Suppressor macrophage treated with lipopolysaccharide for 1 hour (primary cell): ENCODE measurements at regions not wholly inside any gene's neighbourhood (a gene's known extent, or its start where the extent isn't known, plus 50 kb on each side); places are given as distances from the start of the nearest gene placed in this dataset.

Experiments
- DNase-seq, 3 donors: peaks; one replicate each; pipeline ENCODE4 v3.0.0-alpha.2; 2020 to 2022

DNA sequence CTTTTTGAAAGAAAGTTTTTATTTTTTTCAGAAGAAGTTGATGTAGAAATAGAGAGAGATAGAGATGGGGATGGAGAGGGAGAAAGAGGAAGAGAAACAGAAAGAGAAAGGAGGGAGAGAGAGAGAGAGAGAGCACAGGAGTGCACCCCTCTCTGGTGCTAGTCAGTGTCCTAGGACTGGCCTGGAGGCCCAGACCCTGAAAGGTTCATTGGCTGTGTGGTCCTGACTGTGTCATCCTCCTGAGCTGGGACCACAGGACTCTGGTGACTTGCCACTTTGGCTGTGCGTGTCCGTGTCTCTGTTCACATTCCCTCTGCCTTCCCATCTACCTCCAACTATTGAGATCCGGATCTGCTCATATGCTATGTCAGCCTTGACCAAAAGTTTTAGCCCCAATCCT, 62.1 kb upstream of the SHH start:
- DNase-seq: no peak

DNA sequence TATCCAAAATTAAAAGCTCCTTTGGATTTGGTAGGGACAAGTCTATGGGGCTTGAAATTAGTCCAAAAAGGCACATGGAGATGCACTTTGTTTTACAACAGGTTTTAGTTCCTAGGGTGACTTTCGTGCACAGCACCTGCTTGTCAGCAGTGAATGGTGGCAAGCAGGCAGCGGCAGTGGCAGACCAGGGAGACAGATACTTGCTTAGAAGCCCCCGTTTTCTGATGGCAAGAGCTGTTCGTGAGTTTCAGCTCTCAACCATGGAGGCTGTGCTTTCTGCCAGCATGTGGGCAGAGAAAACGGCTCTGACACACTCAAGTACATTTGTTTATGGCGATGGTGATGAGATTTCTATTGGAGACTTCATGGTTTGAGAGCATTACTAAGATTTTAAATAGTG, 61.7 kb upstream of the SHH start:
- no peak for DNase-seq

DNA sequence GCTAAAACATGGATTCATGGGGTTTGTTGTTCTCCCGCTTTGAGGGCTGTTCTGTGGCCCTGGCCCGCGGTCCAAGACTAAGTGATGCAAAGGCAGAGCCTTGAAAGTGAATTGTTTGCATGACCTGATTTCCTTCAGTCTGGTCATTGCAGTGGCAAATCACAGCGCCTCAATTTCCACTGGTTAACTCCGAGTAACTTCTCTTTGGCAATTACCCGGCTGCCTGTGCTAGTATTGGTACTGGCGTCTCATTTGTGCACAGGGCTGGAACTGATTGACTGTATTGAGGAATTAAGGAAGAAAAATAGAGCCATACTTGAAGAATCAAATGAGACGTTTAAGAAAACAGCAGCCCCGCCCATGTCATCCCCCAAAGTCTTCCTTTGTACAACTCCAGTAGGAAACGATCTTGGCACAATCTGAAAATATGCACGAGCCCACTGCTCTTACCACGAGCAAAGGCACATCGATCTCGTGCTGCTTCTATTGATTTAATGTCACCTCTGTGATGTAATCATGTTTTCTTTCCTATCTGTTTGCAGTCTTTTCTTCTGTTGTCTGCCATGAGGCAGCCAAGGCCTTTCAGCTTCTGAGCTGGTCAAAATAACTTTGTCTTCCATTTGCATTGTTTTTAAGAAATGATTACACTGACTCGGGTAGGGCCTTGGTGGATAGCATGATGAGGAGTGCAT, 60.6 kb upstream of the SHH start:
- DNase-seq: no peak

DNA sequence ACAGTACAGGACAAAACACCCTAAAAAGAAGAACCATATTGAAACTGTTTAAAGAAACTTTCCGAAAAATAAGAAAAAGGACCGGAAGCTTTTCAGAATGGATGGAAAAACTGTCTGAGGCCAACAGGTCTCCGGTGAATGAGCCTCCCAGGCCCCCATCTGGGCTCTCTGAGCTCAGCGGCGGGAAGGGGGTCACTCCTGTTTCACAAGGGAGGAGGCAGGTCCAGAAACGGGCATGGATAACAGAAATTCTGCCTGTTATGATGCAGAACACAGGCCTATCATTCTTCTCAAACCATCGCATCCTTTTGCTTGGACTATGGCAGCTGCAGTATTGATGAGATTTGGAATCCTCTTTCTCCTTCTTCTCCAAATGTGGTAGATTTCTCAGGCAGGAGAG, 58.9 kb upstream of the SHH start:
- no peak for DNase-seq

DNA sequence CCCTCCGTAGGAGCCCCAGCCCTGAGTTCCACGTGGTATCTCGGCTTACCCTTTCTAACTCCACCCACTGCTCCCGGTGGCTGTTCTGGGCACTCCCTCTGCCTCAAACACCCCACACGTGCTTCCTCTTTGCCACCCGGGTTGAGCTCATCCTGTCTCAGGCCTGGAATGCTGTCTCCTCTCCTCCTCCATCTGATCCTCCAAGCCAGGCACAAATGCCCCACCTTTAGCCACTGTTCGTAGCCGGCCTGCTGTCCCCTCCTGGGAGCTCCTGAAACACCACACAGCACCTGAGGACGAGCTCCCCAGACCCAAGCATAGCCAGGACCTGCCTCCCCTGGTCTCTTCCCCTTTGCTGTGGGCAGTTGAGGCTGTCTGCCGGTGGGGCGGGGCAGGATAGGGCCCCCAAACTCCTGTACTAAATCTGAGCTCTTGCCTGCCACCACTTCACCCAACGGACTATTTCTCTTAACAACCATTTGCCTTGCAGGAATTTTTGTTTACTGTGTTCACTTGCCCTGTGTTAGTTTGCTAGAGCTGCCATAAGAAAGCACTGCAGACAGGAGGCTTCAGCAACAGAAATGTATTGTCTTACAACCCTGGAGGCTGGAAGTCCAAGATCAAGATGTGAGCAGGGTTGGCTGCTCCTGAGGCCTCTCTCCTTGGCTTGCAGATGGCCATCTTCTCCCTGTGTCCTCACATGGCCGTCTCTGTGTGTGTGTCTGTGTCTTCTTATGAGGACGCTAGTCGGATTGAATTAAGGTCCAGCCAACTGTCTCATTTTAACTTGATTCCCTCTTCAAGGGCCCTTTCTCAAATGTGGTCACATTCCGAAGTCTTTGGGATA, 58.3 kb upstream of the SHH start:
- no peak for DNase-seq

DNA sequence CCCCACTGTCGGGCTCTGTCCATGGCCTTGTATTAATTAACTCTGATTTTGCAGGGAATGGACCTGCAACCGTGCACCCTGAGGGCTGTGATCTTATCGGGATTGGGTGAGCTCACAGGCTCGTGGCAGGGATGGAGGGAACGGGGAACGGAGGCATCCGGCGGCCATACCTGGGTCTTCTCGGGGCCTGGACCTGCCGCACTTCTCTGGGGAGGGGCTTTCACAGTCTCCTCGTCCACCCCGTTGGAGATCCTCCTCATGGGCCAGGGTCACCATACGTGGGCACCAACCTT, 57.5 kb upstream of the SHH start:
- DNase-seq: no peak

DNA sequence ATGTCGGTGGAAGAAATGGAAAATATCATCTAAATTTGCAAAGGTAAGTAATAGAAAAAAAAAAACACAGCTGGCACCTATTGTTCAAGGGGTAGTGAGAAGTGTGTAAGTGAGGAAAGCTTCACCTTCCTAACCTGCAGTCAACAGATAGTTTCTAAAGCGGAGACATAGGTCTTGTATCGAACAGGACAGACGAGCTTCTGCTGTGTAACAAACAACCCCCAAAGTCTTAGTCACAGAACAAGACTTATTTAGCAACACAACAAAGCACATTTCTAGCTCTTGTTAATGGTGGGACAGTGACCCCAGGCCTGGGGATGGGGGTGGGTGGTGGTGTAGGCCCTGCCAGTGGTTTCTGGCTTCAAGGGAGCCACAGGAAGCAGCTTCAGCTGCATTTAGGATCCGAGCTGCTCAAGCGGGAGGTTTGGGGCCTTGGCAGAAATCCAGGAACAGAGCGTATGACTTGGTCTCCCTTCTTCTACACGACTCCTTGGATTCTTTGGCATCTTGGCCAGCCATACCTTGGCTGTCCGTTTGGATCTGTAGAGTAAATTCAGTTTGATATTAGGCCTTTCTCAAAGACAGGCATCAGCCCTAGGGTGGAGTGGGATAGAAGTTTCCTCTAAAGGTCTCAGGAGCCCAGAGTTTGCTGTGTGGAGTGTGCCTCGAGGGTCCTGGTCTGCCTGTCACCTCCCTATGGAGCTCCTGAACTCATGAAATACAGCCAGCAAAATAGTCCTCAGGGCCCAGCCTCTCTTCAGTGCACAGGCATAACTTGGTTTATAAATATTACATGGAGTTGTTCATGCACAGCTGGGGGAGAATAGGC, 56.9 kb upstream of the SHH start:
- DNase-seq: no peak

DNA sequence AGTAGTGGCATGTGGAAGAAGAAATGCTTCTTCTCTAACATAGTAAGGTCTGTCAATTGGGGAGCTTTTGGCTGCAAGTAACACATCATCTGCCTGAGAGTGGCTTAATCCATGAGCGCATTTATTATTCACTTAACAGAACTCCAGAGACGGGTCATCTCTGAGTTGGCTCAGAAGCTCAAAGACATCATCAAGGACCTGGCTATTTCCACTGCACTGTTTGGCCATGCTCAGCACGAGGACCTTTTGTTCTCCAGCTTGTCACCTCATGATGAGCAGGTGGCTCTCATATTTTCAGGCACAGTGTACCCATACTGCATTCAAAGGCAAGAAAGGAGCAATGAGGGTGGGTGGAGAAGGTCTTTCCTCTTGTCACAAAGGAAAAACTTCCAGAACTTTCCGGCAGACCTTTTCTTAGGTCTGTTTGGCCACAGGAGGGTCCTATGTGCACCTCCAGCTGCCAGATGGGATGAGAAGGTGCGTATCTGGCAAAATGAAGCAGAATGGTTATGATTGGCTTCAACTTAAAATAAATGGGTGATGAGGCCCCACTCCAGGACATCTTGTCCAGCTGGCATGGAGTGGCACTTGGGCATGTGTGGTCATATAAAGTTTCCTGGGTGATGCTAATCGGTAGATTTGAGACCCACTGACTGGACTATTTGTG, 55.6 kb upstream of the SHH start:
- no peak for DNase-seq

DNA sequence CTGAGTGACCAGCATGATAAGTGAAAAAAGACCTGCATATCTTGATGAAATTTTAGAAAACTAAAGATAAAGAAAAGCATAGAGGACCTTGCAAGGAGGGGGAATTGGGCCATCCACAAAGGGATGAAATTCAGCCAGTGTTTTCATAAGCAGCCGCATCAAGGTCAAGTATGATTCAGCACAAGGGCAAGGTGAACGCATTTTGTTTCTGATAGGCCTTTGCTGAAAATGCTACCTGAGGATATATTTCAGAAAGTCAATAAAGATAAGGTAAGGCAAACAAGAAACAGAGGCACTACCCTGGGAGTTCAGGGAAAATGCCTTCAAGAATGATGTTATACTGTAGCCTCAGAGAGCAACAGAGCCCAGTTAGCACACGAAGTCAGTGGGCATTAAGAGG, 55.0 kb upstream of the SHH start:
- DNase-seq: no peak

DNA sequence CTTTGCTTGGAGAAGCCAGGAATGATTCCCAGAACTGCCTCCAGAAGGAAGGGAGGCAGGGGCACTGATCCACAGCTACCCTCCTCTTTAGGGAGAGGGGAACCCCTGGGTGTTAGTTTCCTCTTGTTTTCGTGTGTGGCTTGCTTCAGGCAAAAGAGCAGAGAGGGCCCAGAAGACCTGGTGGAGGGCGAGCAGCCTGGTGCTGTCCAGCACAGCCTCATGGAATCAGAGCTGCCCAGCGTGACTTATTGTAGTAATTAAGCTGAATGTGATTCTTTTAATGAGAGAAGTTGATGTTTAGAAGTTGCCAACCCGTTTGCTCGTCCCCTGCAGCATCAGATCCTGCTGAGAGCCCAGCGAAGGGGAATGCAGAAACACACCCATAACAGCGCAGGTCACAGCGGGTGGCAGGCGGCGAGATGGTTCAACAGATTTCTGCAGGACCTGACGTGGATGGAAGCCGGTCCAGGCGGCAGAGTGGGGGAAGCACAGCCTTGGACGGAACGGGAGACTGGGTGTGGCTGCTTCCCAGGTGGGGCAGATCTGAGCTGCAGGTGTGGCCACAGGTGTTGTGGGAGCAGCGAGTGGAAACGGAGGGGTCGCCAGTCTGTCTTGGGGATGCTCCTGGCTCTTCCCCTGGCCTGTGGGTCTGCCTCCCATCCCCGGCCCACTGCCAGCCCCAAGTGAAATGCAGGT, 53.7 kb upstream of the SHH start:
- no peak for DNase-seq

DNA sequence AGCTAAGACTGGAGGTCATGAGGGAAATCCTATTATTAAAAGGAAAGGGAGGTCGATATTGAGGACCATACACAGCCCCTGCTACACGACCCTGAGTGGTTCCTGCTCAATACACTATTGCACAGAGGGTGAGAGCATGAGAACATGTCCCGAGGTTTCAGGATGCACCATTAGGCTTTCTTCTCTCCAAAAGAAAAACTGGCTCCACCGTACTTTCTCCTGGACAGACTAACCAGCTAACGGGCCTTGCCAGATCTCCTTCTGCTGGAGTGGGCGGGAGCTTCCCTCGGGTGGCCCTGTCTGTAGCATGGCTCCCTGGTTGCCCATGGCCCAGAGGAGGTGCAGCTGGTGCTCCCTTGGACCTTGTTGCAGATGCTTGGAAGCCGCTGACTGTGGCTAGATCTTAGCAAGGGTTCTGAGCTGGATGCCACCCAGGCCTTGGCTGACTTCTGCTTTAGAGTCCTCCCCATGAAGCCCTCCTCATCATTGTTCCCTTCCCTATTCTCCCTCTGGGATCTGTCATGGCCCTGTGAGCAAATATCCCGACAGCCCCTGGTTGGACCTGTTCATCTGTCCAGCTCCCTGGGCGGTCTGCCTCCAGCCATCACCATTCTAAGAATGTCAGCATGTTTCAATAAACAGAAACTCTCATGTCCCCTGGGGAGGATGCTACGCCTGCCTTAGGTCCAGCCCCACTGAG, 52.9 kb upstream of the SHH start:
- no peak for DNase-seq

DNA sequence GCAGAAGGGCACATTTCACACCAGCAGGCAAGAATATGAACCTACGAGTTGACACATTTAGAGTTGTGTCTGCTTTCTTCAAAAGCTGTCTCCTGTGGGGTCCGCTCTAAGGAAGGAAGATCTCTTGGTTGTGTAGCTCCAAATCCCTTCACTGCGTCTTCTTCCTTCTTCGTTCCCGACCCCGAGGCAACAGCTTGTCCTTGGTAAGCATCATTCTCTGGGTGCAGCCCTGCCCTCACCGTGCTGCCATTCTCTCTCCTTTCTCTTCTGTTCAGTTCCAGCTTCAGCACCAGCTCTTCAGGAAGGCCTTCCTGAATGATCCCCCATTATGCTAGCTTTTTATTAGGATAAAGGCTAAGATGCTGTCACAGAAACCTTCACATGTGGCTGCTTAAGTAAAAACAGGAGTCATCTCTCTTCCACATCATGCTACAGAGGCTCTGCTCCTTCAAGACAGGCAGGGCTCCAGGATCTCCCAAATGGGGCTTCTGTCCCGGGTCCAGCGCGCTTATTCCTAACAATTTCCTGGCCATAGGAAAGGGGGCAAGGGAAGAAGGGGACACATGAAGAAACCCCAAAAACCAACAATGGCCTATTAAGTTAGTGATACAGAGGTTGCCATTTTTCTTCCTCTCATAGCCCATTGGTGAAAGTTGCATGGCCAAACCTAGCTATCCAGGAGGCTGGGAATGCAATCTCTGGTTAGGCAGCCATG, 52.2 kb upstream of the SHH start:
- DNase-seq: no peak

DNA sequence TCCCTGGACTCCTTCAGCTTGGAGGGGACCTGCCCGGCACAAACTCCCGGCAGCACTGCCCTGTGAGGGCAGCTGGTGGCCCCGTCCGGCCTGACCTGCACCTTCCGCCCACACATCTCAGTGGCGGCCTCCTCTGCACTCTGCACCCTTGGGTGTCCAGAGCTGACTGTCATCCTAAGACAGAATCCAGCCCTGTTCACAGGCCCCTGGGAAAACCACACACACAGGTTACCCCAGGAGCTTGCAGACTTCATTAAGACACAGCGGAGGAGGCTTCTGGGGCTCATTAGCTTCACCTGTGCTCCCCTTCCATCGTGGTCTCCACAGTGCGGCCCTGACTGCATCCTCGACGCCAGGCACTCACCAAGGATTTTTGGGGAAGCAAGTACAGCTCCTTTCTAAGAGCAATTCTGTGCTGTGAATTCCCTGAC, 51.5 kb upstream of the SHH start:
- DNase-seq: no peak

DNA sequence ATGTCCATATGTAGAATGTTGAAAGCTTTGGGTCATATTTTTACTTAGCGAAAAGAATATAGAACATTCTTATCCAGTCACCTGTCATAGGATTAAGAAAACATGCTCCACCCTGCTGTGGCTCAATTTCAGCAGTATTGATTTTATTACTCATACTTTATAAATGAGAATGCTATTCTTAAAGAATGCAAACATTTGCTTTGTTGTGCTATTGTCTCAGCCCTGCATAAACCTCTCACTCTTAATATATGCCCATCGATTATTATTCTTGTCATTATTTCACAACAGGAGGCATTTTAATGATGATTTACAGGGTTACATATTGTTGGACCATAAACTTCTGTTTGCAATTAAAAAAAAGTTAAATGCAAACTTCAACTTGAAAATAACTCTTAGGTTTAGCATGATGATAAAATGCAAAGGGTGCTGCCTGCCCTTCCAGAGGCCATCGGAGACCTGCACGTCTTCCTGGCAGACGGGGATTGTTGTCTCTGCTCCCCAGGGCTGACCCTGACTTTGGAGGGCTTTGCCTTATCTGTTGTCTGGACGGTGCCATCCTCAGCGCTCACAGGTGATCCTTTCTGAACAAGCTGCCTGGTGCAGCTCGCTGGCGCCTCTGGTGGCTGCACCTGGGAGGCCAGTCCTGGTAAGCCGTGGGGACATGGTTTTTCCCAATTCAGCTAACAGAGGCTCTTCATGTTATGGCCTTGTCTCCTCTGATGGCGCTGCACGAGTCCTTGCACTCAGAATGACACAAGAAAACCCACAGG, 50.0 kb upstream of the SHH start:
- no peak for DNase-seq
